Skeletal muscle cell (primary cell): ENCODE measurements at regions not wholly inside any gene's neighbourhood (a gene's known extent, or its start where the extent isn't known, plus 50 kb on each side); places are given as distances from the start of the nearest gene placed in this dataset.

ENCODE experiments used
- DNase-seq: peaks from one replicate; pipeline ENCODE4 v3.0.0-alpha.2; 2010; ENCODE audit warnings: low read depth
- H3K4me3 ChIP-seq: 2 replicates; pipeline ENCODE4 v1.5.1; 2011; ENCODE audit warnings: low read depth, mild to moderate bottlenecking, control low read depth, low read length, moderate library complexity

GRCh38 chr15:62945063-62945462 lies 97.5 kb upstream of the TPM1 start:
- no peak overlapping the region for H3K4me3 ChIP-seq
- no peak for DNase-seq

GRCh38 chr15:62945760-62946159 lies 96.8 kb upstream of the TPM1 start:
- no peak for DNase-seq
- H3K4me3 ChIP-seq: no peak overlapping the region

DNA sequence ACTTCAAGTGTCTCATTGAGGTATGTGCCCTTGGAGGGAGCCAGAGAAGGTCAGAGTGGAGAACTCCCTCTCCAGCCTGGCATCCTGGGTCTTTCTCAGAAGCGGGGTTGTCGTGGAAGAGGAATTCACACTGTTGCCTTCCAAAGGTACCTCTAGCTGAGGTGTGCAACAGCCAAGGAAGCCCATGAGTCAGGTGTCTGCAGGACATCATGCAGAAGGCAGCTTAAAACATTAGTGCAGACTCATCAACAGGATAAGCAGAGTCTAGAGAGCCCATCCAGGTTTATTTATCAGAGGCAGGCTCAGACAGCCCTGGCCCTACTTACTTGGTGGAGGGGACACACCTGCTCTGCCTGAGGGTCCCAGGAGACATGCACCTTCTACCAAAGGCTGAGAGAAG lies 95.6 kb upstream of the TPM1 start:
- no peak overlapping the region for H3K4me3 ChIP-seq
- DNase-seq: no peak

- no peak overlapping the region for H3K4me3 ChIP-seq
Measured at GRCh38 chr15:62950462-62950931, 92.0 kb upstream of the TPM1 start.

GRCh38 chr15:62951481-62951880 lies 91.1 kb upstream of the TPM1 start:
- DNase-seq: no peak
- no peak overlapping the region for H3K4me3 ChIP-seq

More at GRCh38 chr15:62950462-62950931, 92.0 kb upstream of the TPM1 start:
- DNase-seq: no peak

- DNase-seq: no peak
- no peak overlapping the region for H3K4me3 ChIP-seq
Measured at GRCh38 chr15:62953021-62953420, 89.5 kb upstream of the TPM1 start.

DNA sequence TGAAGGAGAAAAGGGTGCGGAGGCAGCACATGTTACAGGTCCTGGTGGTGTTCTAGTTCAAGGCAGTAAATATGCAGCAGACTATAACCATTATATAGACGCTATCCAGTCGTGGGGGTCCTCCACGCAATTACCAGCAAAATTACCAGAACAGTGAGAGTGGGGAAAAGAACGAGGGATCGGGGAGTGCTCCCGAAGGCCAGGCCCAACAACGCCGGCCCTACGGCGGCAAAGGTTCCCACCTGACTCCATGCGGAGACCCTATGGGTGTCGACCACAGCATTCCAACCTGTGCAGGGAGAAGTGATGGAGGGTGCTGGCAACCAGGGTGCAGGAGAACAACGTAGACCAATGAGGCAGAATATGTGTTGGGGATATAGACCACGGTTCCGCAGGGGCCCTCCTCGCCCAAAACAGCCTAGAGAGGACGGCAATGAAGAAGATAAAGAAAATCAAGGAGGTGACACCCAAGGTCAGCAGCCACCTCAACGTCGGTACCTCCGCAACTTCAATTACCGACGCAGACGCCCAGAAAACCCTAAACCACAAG lies 89.0 kb upstream of the TPM1 start:
- no peak for DNase-seq
- no peak overlapping the region for H3K4me3 ChIP-seq

GRCh38 chr15:62957130-62957529 lies 85.4 kb upstream of the TPM1 start:
- DNase-seq: no peak
- no peak overlapping the region for H3K4me3 ChIP-seq

- H3K4me3 ChIP-seq: no peak overlapping the region
- no peak for DNase-seq
Measured at GRCh38 chr15:62958528-62959363, 83.8 kb upstream of the TPM1 start.

DNA sequence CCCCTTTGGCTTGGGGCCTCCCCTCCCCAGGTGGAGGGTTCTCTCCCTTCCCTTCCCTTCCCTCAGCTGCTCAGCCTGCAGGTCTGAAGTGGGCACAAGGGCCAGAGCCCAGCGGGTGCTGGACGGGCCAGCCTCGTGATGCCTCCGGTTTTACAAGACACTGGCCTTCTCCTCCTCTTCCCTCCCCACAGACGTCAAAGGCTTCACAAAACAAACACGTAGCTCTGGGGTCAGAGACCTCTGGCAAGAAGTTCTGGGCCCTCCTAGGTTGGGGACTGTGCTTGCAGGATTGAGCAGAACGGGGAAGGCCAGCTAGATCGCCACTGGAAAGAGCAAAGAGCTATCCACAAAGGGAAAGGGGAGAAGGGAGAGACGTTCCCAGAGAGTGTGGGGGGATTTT lies 81.4 kb upstream of the TPM1 start:
- no peak for DNase-seq
- no peak overlapping the region for H3K4me3 ChIP-seq

DNA sequence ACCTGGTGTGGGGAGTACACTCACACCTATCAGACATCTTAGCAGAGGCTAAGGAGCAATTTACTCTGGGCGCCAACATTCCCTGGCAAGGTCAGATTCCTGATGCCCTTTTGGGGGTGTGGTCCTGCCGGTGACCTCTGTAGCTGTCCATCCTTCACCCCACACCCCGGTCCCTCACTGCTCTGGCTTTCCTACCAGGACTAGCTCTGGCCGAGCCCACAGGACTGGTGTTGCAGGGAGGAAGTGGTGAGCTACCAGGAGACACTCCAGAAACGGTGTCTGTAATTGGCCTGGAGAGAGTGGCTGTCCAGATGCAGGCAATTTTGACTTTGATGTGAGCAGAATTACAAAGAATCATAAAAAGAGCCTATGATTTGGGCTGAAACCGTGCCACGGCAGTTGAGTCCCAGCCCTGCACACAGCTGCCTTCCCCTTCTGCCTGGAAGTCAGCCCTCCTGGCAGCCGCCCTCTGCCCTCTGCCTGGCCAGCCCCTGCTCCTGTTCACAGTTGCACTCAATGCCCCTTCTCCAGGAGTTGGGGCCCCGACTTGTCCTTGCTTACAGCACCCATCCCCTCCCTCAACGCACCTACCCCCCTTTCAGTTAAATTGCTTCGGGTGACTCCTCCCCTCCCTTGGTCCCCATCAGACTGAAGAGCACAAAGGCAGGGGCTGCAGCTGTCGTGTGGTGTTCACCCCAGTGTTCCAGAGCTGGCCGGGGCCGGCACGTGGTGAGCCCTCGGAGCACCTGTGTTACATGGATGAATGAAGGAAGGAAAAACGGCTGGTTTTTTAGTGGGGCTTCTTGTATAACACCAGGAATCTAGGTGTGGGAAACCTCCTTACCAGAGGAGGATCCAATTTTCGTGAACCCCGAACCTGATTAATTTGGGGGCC lies 80.2 kb upstream of the TPM1 start:
- no peak for DNase-seq
- no peak overlapping the region for H3K4me3 ChIP-seq

DNA sequence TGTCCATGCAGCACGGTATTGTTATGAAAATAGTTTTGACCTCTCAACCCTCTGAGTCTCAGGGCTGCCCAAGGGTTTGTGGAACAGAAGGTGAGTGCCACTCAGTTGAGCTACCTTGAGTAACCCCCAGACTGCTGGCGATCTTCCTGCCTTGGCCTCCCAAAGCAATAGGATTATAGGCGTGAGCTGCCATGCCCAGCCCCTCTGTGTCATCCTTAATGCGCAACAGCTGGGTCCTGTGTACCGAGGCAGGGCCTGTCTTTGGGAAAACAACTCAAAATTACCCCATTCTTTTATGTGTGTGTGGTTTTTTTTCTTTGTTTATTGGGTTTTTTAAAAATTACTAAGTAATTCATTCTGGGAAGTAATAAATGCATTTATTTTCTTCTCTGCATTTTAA lies 78.3 kb upstream of the TPM1 start:
- no peak overlapping the region for H3K4me3 ChIP-seq
- DNase-seq: no peak

- no peak overlapping the region for H3K4me3 ChIP-seq
- no peak for DNase-seq
Measured at GRCh38 chr15:62966294-62967078, 76.1 kb upstream of the TPM1 start.

- H3K4me3 ChIP-seq: no peak overlapping the region
- no peak for DNase-seq
Measured at GRCh38 chr15:62968699-62969098, 73.8 kb upstream of the TPM1 start.

DNA sequence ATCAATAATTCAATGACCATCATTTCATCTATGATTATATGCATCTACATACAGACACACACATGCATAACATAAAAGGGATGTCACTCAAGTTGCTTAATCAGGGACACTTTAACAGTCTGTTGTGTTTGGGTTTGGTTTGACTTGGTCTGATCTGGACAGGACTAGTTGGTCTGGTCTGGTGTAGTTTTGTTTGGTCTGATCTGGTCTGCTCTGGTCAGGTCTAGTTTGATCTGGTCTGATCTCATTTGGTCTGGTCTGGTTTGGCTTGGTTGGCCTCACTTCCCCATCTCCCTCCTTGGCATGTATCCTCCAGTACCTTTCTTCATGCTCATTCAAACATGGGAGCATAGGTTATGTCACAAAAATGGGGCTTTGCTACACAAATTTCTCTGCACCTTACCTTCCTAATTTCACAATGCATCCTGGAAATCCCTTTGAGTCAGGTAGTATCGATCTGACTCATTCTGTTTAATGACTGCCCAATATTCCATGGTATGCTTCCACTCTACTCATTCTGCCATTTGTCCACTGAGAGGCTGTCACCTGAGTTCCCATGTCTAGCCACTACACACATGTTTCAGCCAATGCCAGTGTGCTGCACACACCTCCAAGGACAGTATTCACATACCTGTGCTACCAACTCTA lies 73.0 kb upstream of the TPM1 start:
- DNase-seq: no peak
- no peak overlapping the region for H3K4me3 ChIP-seq

DNA sequence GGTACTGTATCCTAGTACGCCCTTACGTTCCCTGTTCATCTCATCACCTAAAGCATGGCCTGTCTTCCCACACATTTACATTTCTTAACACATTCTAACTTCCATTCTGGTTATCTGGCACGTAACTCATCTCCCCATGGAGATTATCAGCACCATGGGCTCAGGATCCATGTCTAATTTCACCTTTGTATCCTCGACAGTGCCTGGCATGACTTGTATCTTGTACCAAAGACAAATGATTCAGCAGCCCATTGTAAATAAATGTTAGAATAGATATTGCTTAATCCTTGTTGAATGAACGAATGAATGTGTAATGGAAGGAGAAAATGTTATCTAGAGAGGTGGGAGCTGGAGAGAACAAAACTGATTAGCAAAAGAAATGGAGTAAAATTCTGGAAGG lies 69.7 kb upstream of the TPM1 start:
- DNase-seq: no peak
- H3K4me3 ChIP-seq: no peak overlapping the region

- no peak overlapping the region for H3K4me3 ChIP-seq
- no peak for DNase-seq
Measured at GRCh38 chr15:62975515-62975914, 67.0 kb upstream of the TPM1 start.

GRCh38 chr15:62976301-62976881 lies 66.2 kb upstream of the TPM1 start:
- no peak for DNase-seq
- no peak overlapping the region for H3K4me3 ChIP-seq
